ENCODE measurements at regions not wholly inside any gene's neighbourhood (a gene's known extent, or its start where the extent isn't known, plus 50 kb on each side); places are given as distances from the start of the nearest gene placed in this dataset.

- no peak for TF ChIP-seq EZH2phosphoT487 (conservative IDR thresholded peaks at IDR 0.05; ENCODE audit: low read length)
- TF ChIP-seq CTCF (IDR thresholded peaks at IDR 0.05; ENCODE audit: insufficient read depth, low read length, poor library complexity, severe bottlenecking) = no peak
- H3K9me3 ChIP-seq (ENCODE audit: insufficient read depth, low read length) = no peaks in the 10 kb centered on the region
- no peak overlapping the region for H3K9ac ChIP-seq (ENCODE audit: low read length)
- no peaks in the 10 kb centered on the region for H3K9me2 ChIP-seq (replicated peaks; ENCODE audit: insufficient read depth, low read length)
- H3K79me2 ChIP-seq (ENCODE audit: insufficient read depth, low read length) = no peaks in the 10 kb centered on the region
- no peaks in the 10 kb centered on the region for H3K36me3 ChIP-seq (ENCODE audit: low read length)
- H3K4me2 ChIP-seq (ENCODE audit: low read depth, low read length, poor library complexity, severe bottlenecking) = no peak overlapping the region
- H3K27ac ChIP-seq (ENCODE audit: low read depth, low read length) = no peak overlapping the region
- no peaks in the 10 kb centered on the region for H3K27me3 ChIP-seq (ENCODE audit: low read length)
- H2AFZ ChIP-seq (ENCODE audit: low read depth, low read length, severe bottlenecking) = no peak overlapping the region
- H3K4me3 ChIP-seq (ENCODE audit: insufficient read depth, low read length, poor library complexity, severe bottlenecking) = no peak overlapping the region
- no peaks in the 10 kb centered on the region for H3F3A ChIP-seq (ENCODE audit: insufficient read depth)
- no peaks in the 10 kb centered on the region for H4K20me1 ChIP-seq (ENCODE audit: low read depth, low read length)
These were observed 139.7 kb downstream of the BRD1 start for GRCh38 chr22:49687786-49688515.

- no peak overlapping the region for H3K9ac ChIP-seq (ENCODE audit: low read length)
- H3K4me2 ChIP-seq (ENCODE audit: low read depth, low read length, poor library complexity, severe bottlenecking) = no peak overlapping the region
- H2AFZ ChIP-seq (ENCODE audit: low read depth, low read length, severe bottlenecking) = no peak overlapping the region
- no peak overlapping the region for H3K4me3 ChIP-seq (ENCODE audit: insufficient read depth, low read length, poor library complexity, severe bottlenecking)
- H3K9me2 ChIP-seq (replicated peaks; ENCODE audit: insufficient read depth, low read length) = no peaks in the 10 kb centered on the region
- H3K9me3 ChIP-seq (ENCODE audit: insufficient read depth, low read length) = no peaks in the 10 kb centered on the region
- H3F3A ChIP-seq (ENCODE audit: insufficient read depth) = no peaks in the 10 kb centered on the region
- H3K27ac ChIP-seq (ENCODE audit: low read depth, low read length) = no peak overlapping the region
- no peaks in the 10 kb centered on the region for H3K27me3 ChIP-seq (ENCODE audit: low read length)
- TF ChIP-seq CTCF (IDR thresholded peaks at IDR 0.05; ENCODE audit: insufficient read depth, low read length, poor library complexity, severe bottlenecking) (no peak), EZH2phosphoT487 (conservative IDR thresholded peaks at IDR 0.05; ENCODE audit: low read length) (no peak)
- H3K36me3 ChIP-seq (ENCODE audit: low read length) = no peaks in the 10 kb centered on the region
- H3K79me2 ChIP-seq (ENCODE audit: insufficient read depth, low read length) = no peaks in the 10 kb centered on the region
- H4K20me1 ChIP-seq (ENCODE audit: low read depth, low read length) = no peaks in the 10 kb centered on the region
These were observed 140.3 kb downstream of the BRD1 start for GRCh38 chr22:49687333-49687732.

GRCh38 chr22:49686495-49687219 lies 141.0 kb downstream of the BRD1 start:
- TF ChIP-seq EZH2phosphoT487 (conservative IDR thresholded peaks at IDR 0.05; ENCODE audit: low read length) (no peak), CTCF (IDR thresholded peaks at IDR 0.05; ENCODE audit: insufficient read depth, low read length, poor library complexity, severe bottlenecking) (no peak)
- H3K27me3 ChIP-seq (ENCODE audit: low read length) = no peaks in the 10 kb centered on the region
- H3K79me2 ChIP-seq (ENCODE audit: insufficient read depth, low read length) = no peaks in the 10 kb centered on the region
- H3K27ac ChIP-seq (ENCODE audit: low read depth, low read length) = no peak overlapping the region
- H3K9ac ChIP-seq (ENCODE audit: low read length) = no peak overlapping the region
- no peak overlapping the region for H2AFZ ChIP-seq (ENCODE audit: low read depth, low read length, severe bottlenecking)
- no peaks in the 10 kb centered on the region for H3K36me3 ChIP-seq (ENCODE audit: low read length)
- no peak overlapping the region for H3K4me2 ChIP-seq (ENCODE audit: low read depth, low read length, poor library complexity, severe bottlenecking)
- no peaks in the 10 kb centered on the region for H4K20me1 ChIP-seq (ENCODE audit: low read depth, low read length)
- H3K9me3 ChIP-seq (ENCODE audit: insufficient read depth, low read length) = no peaks in the 10 kb centered on the region
- H3F3A ChIP-seq (ENCODE audit: insufficient read depth) = no peaks in the 10 kb centered on the region
- H3K4me3 ChIP-seq (ENCODE audit: insufficient read depth, low read length, poor library complexity, severe bottlenecking) = no peak overlapping the region
- no peaks in the 10 kb centered on the region for H3K9me2 ChIP-seq (replicated peaks; ENCODE audit: insufficient read depth, low read length)
